GM12865 (cell line): ENCODE measurements at regions not wholly inside any gene's neighbourhood (a gene's known extent, or its start where the extent isn't known, plus 50 kb on each side); places are given as distances from the start of the nearest gene placed in this dataset.

Experiments used
- DNase-seq: peaks from one replicate; pipeline ENCODE4 v3.0.0; 2010; ENCODE audit warnings: low read depth
- H3K4me3 ChIP-seq: 2 replicates; pipeline ENCODE4 v1.5.1; 2011; ENCODE audit warnings: mild to moderate bottlenecking, low read depth, low read length, control low read depth
- TF ChIP-seq, protein P1 (sequence below): IDR thresholded peaks from 2 replicates; pipeline ENCODE4 v1.5.1; 2011; ENCODE audit warnings: low read length, control low read depth, low read depth, inconsistent platforms; ENCODE audit not compliant: insufficient read depth; ENCODE audit errors: missing control alignments

DNA sequence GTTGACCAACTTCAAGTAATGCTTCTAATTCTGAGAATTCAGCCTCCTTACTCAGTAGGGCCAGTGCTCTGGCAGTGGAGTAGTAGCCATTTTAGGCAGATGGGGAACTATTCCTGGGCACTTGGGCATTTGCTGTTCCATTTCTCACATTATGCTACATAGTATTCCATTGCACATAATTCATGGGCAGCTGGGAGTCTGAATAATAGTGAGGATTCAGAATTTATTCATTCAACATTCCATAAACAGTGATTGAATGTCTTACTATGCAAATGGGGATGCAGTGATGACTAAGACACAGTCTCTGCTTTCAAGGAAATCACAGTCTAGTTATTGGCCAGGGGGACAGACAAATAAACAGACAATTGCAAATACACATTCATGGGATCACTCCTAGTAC, 301.0 kb upstream of the KCNN2 start:
- no peak overlapping the region for H3K4me3 ChIP-seq
- DNase-seq = no peak
- TF ChIP-seq, protein P1, sequence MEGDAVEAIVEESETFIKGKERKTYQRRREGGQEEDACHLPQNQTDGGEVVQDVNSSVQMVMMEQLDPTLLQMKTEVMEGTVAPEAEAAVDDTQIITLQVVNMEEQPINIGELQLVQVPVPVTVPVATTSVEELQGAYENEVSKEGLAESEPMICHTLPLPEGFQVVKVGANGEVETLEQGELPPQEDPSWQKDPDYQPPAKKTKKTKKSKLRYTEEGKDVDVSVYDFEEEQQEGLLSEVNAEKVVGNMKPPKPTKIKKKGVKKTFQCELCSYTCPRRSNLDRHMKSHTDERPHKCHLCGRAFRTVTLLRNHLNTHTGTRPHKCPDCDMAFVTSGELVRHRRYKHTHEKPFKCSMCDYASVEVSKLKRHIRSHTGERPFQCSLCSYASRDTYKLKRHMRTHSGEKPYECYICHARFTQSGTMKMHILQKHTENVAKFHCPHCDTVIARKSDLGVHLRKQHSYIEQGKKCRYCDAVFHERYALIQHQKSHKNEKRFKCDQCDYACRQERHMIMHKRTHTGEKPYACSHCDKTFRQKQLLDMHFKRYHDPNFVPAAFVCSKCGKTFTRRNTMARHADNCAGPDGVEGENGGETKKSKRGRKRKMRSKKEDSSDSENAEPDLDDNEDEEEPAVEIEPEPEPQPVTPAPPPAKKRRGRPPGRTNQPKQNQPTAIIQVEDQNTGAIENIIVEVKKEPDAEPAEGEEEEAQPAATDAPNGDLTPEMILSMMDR = no peak

DNA sequence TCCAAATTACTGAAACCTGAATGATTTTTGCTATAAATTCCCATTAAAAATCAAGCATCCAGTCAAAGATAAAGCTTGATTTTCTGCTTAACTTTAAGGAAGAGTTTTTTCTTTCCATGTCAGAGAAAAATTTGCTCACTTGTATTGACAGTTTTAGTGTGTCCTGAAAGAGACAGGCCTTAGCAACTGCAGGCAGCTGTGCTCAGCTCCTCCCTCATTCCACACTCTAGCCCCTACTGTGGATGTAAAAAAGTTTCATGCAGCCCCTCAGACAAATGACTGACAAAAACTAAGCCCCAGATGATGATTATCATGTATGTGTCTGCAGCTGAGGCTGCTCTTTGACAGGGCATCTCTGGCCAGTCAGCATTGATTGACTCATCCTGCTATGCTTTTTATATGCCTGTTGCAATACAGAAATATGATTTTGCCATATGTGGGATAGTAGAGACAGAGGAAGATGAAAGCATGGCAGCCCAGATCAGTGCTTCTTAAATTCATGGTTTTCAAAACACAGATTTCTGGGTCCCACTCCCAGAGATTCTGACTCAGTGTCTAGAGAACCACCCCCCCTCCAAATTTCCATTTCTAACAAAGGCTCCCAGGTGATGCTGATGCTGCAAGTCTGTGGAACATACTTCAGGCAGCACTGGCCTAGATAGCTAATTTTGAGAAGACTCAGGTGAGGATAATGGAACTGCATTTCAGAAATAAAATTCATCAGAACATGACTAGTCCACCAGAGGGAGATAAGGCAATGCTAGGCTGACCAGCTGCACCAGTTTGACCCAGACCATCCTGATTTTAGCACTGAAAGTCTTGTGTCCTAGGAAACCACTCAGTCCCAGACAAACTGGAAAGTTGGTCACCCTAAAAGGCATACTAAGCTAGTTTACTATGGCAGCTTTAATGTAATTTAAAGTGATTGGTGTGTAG, 298.7 kb upstream of the KCNN2 start:
- H3K4me3 ChIP-seq = no peak overlapping the region
- TF ChIP-seq, protein P1 = no peak
- DNase-seq = no peak

DNA sequence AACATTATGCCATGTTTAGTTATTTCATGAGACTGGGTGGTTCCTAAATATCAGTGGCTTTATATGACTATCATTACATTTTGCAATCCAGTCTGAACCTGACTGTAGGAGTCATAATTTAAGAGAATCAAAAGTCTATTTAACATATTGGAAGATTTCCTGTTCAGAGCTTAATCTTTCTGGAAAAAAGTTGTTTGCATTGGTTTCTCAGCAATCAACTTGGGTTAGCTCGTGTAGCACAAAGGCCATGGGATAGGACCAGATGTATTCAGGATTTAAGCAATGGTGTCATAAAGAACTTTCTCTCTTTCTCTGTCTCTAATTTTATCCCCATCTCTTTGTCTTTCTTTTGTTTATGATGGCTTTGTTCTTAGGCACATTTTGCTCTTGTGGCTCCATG, 296.0 kb upstream of the KCNN2 start:
- no peak overlapping the region for H3K4me3 ChIP-seq
- no peak for DNase-seq
- TF ChIP-seq, protein P1 = no peak

DNA sequence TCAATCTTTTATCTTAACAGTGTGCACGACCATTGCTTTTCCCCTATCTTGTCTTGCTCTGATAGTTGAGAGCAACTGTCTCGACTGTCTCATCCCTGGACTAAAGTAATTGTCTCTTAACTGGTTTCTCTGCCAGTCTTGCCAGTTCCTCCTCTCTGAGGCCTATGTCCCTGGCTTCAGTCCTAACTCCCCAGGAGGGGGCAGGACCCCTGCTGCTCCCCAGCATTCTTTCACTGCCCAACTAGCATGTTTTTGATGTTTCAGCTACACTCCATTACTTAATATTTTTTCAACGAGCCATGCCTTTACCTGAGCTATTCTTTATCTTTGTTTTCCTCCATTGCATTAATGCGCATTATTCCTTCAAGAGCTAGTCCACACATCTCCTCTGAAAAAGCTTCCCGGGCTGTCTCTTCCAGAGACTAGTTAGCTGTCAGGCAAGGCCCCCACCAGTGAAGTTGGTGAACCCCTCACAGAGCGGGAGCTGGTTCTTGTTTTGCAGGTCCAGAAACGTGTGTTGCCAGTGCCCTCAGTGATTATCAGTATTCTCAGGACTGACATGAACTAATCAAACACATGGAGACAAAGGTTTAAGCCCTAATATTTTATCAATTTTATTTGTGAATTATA, 291.7 kb upstream of the KCNN2 start:
- DNase-seq = no peak
- H3K4me3 ChIP-seq = no peak overlapping the region
- TF ChIP-seq, protein P1 = no peak

DNA sequence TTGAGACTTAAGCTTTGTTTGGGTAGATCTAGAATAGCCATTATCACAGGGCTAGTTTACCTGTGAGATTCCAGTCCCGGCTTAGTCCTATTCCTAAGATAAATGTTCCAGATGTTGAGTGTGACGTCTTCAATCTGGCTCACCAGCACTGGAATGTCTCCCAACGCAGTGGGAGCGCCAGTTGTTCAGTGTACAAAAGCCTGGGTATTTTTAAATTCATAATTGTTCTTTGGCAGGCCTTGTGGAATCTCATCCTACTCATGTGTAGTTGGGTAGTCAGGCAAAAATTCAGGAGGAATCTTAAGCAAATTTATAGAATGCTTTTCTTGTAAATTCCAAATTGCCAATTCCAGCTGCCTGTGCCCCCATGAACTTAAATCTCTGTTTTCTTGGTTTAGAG, 272.6 kb upstream of the KCNN2 start:
- TF ChIP-seq, protein P1 = no peak
- H3K4me3 ChIP-seq = no peak overlapping the region
- no peak for DNase-seq

DNA sequence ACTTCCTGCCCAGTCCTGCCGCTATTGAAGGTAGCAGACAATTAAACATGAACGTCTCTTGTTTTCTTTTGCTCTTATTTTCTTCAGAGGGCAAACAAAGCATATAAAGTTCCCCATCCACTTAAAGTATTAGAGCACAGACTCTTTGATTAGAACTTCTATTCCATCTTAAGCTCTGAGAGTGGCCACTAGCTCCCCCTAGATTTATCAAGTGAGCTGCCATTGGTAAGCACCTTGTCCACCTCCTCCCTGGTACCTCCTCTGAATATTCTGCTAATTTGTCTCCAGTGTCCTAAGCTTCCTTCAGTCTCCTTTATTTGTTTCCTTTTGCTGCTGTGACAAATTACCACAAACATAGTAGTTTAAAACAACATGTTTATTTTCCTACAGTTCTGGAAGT, 264.3 kb upstream of the KCNN2 start:
- no peak for DNase-seq
- TF ChIP-seq, protein P1 = no peak
- no peak overlapping the region for H3K4me3 ChIP-seq
